ENCODE measurements at regions not wholly inside any gene's neighbourhood (a gene's known extent, or its start where the extent isn't known, plus 50 kb on each side); places are given as distances from the start of the nearest gene placed in this dataset.

DNA sequence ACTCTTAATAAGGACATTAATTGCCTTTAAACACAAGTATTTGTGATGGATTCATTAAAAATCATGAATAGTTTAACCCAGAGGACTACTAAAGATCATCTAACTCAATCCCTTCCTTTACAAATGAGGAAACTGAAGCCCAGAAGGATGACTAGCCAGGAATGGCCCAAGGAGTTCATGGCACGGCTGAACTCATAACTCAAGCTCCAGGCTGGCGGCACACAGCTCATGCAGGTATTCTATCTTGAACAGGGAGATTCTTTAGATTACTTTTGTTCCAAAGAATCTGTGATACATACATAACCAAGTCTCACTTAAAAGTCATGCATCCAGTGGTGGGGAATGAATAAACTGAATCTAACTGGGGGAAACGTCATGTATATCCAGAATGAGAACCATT, 495.5 kb downstream of the ACTL7B start:
- TF ChIP-seq EZH2phosphoT487 (IDR thresholded peaks at IDR 0.05; ENCODE audit: borderline replicate concordance, low read length) (no peak), CTCF (IDR thresholded peaks at IDR 0.05; ENCODE audit: low read depth, low read length, poor library complexity, severe bottlenecking) (no peak)
